Subcutaneous abdominal adipose tissue (tissue), 5 donors: ENCODE measurements at regions not wholly inside any gene's neighbourhood (a gene's known extent, or its start where the extent isn't known, plus 50 kb on each side); places are given as distances from the start of the nearest gene placed in this dataset.
"Not testable (repeated sequence)": the region's sequence is repeated elsewhere in the genome, so short reads cannot be mapped to it uniquely, and the experiment has no call there.

Source experiments
- H3K27ac ChIP-seq: one replicate; pipeline ENCODE4 v1.7.0; 2013; ENCODE audit warnings: low read depth, mild to moderate bottlenecking, inconsistent platforms, low read length, moderate library complexity
- H3K27me3 ChIP-seq, 5 donors: one replicate each; pipeline ENCODE4 v1.7.0; 2013; ENCODE audit warnings: low read length in 5 of 5, inconsistent platforms in 1 of 5; ENCODE audit not compliant: control insufficient read depth in 5 of 5, insufficient read depth in 4 of 5
- H3K36me3 ChIP-seq, 5 donors: one replicate each; pipeline ENCODE4 v1.7.0; 2013; ENCODE audit warnings: low read length in 5 of 5; ENCODE audit not compliant: control insufficient read depth in 5 of 5, insufficient read depth in 5 of 5
- H3K4me1 ChIP-seq, 5 donors: one replicate each; pipeline ENCODE4 v1.7.0; 2013; ENCODE audit warnings: low read length in 5 of 5, mild to moderate bottlenecking in 3 of 5, moderate library complexity in 1 of 5; ENCODE audit not compliant: control insufficient read depth in 5 of 5, insufficient read depth in 5 of 5
- H3K4me3 ChIP-seq, 5 donors: one replicate each; pipeline ENCODE4 v1.7.0; 2013; ENCODE audit warnings: low read length in 5 of 5, low read depth in 1 of 5
- H3K9ac ChIP-seq, 5 donors: one replicate each; pipeline ENCODE4 v1.7.0; 2013; ENCODE audit warnings: low read length in 5 of 5, mild to moderate bottlenecking in 4 of 5, moderate library complexity in 3 of 5
- H3K9me3 ChIP-seq, 5 donors: one replicate each; pipeline ENCODE4 v1.7.0; 2013; ENCODE audit warnings: low read length in 5 of 5; ENCODE audit not compliant: control insufficient read depth in 5 of 5
- donor health status: healthy.
- donor health status: healthy.
- donor health status: healthy.
- donor health status: healthy.
- donor health status: healthy.

DNA sequence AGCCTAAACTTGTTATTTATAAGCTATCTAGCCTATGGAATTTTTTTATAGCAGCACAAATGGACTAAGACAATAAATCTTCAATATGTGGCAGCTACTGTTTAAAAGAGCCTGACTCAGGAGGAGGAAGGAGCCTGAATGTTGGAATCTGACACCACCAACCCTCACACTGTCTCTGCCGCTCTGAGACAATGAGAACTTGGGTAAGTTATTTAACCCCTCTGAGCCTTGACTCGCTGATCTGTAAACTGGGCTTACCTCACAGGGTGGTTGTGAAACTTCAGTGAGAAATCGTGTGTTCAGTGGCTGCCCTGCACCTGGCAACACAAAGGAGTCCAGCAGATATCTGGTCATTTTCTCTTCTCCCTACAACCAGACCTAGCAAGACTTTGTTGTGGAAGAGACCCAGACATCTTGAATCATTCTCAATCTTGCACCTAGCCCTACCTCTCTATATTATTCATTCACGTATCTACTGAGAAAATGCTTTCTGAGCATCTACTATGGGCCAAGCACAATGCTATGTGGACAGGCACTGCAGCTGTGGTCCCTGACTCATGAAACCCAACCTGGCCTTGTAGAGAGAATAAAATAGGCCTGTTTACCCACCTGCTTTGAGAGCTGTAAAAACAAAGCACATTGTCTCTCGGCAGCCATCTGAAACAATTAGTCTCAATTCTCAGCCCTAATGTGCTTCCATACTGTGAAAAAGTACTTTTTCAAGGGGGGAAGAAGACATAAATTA is 81.9 kb upstream of the SLC25A36 start:
- Histone ChIP-seq H3K27me3 (no peaks in the 10 kb centered on the region), H3K4me3 (no peak overlapping the region), H3K9ac (no peak overlapping the region), H3K9me3 (no peaks in the 10 kb centered on the region), H3K36me3 (no peaks in the 10 kb centered on the region), H3K4me1 (peaks cover 0 to 2% (median 0%) of the 10 kb centered on the region in 5 donors), H3K27ac (no peak overlapping the region)

DNA sequence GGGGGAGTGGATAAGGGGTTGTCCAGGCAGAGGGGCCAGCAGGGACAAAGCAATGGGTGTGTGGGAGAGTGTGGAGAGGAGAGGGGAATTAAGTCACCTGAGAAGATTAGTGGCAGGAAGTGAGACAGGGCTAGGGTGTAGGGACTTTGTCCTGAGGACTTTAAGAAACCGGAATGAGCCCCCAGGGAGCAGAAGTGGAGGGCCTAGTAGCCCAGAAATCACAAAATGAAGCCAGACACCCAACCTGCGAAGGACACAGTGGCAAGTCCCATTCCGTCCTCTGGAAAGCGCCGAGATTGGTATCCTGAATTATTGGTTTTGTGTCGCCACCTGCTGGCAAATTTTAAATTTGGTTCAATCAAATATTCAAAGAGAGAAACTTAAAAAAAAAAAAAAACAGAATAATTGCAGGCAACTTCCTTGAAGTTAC is 78.0 kb upstream of the SLC25A36 start:
- Histone ChIP-seq H3K9ac (no peak overlapping the region), H3K4me1 (peaks cover 0 to 2% (median 0%) of the 10 kb centered on the region in 5 donors), H3K27ac (no peak overlapping the region), H3K4me3 (no peak overlapping the region), H3K27me3 (peaks cover 0 to 2% (median 0%) of the 10 kb centered on the region in 5 donors), H3K36me3 (no peaks in the 10 kb centered on the region), H3K9me3 (no peaks in the 10 kb centered on the region)

- H3K4me3 ChIP-seq = no peak overlapping the region
- peaks cover 0 to 2% (median 0%) of the 10 kb centered on the region in 5 donors for H3K27me3 ChIP-seq
- H3K36me3 ChIP-seq = no peaks in the 10 kb centered on the region
- H3K9me3 ChIP-seq = peaks cover 0 to 2% (median 0%) of the 10 kb centered on the region in 5 donors
- no peak overlapping the region for H3K27ac ChIP-seq
- no peaks in the 10 kb centered on the region for H3K4me1 ChIP-seq
- no peak overlapping the region for H3K9ac ChIP-seq
Observed at GRCh38 chr3:140870351-140870750, 71.3 kb upstream of the SLC25A36 start.

- Histone ChIP-seq H3K4me1 (no peaks in the 10 kb centered on the region), H3K27ac (no peak overlapping the region), H3K4me3 (no peak overlapping the region), H3K9me3 (peaks cover 0 to 2% (median 0%) of the 10 kb centered on the region in 5 donors), H3K9ac (no peak overlapping the region), H3K27me3 (peaks cover 0 to 2% (median 0%) of the 10 kb centered on the region in 5 donors), H3K36me3 (no peaks in the 10 kb centered on the region)
Observed at GRCh38 chr3:140871022-140871421, 70.6 kb upstream of the SLC25A36 start.

DNA sequence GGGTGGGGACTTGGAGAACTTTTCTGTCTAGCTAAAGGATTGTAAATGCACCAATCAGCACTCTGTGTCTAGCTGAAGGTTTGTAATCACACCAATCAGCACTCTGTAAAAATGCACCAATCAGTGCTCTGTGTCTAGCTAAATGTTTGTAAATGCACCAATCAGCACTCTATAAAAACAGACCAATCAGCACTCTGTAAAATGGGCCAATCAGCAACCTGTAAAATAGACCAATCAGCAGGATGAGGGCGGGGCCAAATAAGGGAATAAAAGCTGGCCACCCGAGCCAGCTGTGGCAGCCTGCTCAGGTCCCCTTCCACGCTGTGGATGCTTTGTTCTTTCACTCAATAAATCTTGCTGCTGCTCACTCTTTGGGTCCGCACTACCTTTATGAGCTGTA is 69.5 kb upstream of the SLC25A36 start:
- not testable (repeated sequence) for H3K27me3 ChIP-seq, H3K27ac ChIP-seq, H3K36me3 ChIP-seq, H3K9me3 ChIP-seq, H3K4me3 ChIP-seq, H3K9ac ChIP-seq, H3K4me1 ChIP-seq

DNA sequence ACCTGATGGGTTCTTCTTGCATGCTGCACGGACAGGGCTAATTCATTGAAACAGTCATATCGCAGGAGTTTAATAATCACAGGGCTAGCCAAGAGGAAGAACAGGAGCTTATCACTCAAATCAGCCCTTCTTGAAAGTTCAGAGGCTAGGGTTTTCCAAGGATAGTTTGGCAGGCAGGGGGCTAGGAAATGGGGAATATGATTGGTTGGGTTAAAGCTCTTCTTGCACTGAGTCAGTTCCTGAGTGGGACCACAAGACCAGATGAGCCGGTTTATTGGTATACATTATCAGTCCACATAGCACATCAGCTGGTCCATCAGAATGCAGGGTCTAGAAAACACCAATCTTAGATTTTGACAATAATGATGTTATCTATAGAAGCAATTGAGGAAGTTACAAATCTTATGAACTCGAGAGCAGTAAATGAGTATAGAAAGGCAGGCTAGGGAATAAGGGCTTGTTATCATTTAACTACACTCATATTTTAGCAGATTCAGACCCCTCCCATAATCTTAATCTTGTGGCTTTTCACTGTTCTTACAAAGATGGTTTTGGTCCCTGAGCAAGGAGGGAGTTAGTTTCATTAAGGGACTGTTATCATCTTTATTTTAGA is 58.1 kb upstream of the SLC25A36 start:
- no peaks in the 10 kb centered on the region for H3K9me3 ChIP-seq
- H3K9ac ChIP-seq = no peak overlapping the region
- no peak overlapping the region for H3K4me3 ChIP-seq
- H3K27ac ChIP-seq = no peak overlapping the region
- H3K36me3 ChIP-seq = no peaks in the 10 kb centered on the region
- H3K4me1 ChIP-seq = no peaks in the 10 kb centered on the region
- H3K27me3 ChIP-seq = no peaks in the 10 kb centered on the region

DNA sequence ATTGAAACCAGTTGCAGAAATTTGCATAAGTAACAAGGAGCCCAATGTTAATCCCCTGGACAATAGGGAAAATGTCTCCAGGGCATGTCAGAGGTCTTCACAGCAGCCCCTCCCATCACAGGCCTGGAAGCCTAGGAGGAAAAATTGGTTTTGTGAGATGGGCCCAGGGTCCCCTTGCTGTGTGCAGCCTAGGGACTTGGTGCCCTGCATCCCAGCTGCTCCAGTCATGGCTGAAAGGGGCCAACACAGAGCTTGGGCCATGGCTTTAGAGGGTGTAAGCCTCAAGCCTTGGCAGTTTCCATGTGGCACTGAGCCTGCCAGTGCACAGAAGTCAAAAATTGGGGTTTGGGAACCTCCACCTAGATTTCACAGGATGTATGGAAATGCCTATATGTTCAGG is 55.9 kb upstream of the SLC25A36 start:
- H3K9me3 ChIP-seq, H3K27ac ChIP-seq, H3K4me1 ChIP-seq, H3K36me3 ChIP-seq, H3K27me3 ChIP-seq, H3K9ac ChIP-seq, H3K4me3 ChIP-seq: not testable (repeated sequence)
